UCSD-AML1 (cell line): ENCODE measurements at regions not wholly inside any gene's neighbourhood (a gene's known extent, or its start where the extent isn't known, plus 50 kb on each side); places are given as distances from the start of the nearest gene placed in this dataset.

Experiments used
- DNase-seq: peaks from one replicate; lab custom pipeline; 2025; ENCODE audit not compliant: unreplicated experiment; lab: John Stamatoyannopoulos, UW

- DNase-seq: no peak
These were observed 386.8 kb upstream of the DACH1 start for GRCh38 chr13:72253754-72254153.

- DNase-seq: no peak
These were observed 379.4 kb upstream of the DACH1 start for GRCh38 chr13:72246396-72246795.

- no peak for DNase-seq
These were observed 377.8 kb upstream of the DACH1 start for GRCh38 chr13:72244788-72245187.

- DNase-seq: no peak
These were observed 363.1 kb upstream of the DACH1 start for GRCh38 chr13:72230131-72230530.

GRCh38 chr13:72229067-72229466 is 362.1 kb upstream of the DACH1 start:
- DNase-seq: no peak

- peak; percentile 34 for DNase-seq
These were observed 354.4 kb upstream of the DACH1 start for GRCh38 chr13:72221276-72221962.

GRCh38 chr13:72218966-72219365 is 352.0 kb upstream of the DACH1 start:
- no peak for DNase-seq

- DNase-seq: no peak
These were observed 350.1 kb upstream of the DACH1 start for GRCh38 chr13:72217142-72217541.

- DNase-seq: no peak
These were observed 341.2 kb upstream of the DACH1 start for GRCh38 chr13:72208112-72208645.

- DNase-seq: no peak
These were observed 338.8 kb upstream of the DACH1 start for GRCh38 chr13:72205773-72206172.

- DNase-seq: no peak
These were observed 337.3 kb upstream of the DACH1 start for GRCh38 chr13:72204291-72204690.

- DNase-seq: no peak
These were observed 334.7 kb upstream of the DACH1 start for GRCh38 chr13:72201726-72202125.

- DNase-seq: no peak
These were observed 332.6 kb upstream of the DACH1 start for GRCh38 chr13:72199640-72200039.

- no peak for DNase-seq
These were observed 332.1 kb upstream of the DACH1 start for GRCh38 chr13:72198967-72199560.

GRCh38 chr13:72198042-72198441 is 331.0 kb upstream of the DACH1 start:
- no peak for DNase-seq

- DNase-seq: no peak
These were observed 328.2 kb upstream of the DACH1 start for GRCh38 chr13:72195044-72195704.

- DNase-seq: no peak
These were observed 327.5 kb upstream of the DACH1 start for GRCh38 chr13:72194523-72194922.

- no peak for DNase-seq
These were observed 319.9 kb upstream of the DACH1 start for GRCh38 chr13:72186730-72187422.

GRCh38 chr13:72185776-72186175 is 318.8 kb upstream of the DACH1 start:
- no peak for DNase-seq

- no peak for DNase-seq
These were observed 314.7 kb upstream of the DACH1 start for GRCh38 chr13:72181661-72182060.

GRCh38 chr13:72180253-72180952 is 313.4 kb upstream of the DACH1 start:
- DNase-seq: no peak
